Hepatocyte (in vitro differentiated cells): ENCODE measurements at regions not wholly inside any gene's neighbourhood (a gene's known extent, or its start where the extent isn't known, plus 50 kb on each side); places are given as distances from the start of the nearest gene placed in this dataset.

Source experiments
- CTCF ChIP-seq: fragments of 200-600 bp; sonication (generic); IDR thresholded peaks from 2 replicates; pipeline ENCODE4 v1.5.1; 2016; ENCODE audit warnings: antibody characterized with exemption, mild to moderate bottlenecking; ENCODE audit not compliant: poor library complexity
- EZH2 ChIP-seq: fragments of 200-600 bp; sonication (generic); IDR thresholded peaks from 2 replicates; pipeline ENCODE4 v1.6.1; 2016; ENCODE audit warnings: antibody characterized with exemption, mild to moderate bottlenecking, borderline replicate concordance

GRCh38 chr1:29860681-29861080 is 624.4 kb downstream of the PTPRU start:
- no peak for TF ChIP-seq EZH2
- TF ChIP-seq CTCF = no peak
